ENCODE measurements at regions not wholly inside any gene's neighbourhood (a gene's known extent, or its start where the extent isn't known, plus 50 kb on each side); places are given as distances from the start of the nearest gene placed in this dataset.
"Not testable (repeated sequence)": the region's sequence is repeated elsewhere in the genome, so short reads cannot be mapped to it uniquely, and the experiment has no call there.

DNA sequence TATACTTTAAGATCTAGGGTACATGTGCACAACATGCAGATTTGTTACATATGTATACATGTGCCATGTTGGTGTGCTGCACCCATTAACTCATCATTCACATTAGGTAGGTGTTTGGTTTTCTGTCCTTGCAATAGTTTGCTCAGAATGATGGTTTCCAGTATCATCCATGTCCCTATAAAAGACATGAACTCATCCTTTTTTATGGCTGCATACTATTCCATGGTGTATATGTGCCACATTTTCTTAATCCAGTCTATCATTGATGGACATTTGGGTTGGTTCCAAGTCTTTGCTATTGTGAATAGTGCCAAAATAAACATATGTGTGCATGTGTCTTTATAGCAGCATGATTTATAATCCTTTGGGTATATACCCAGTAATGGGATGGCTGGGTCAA lies 747.1 kb upstream of the MEF2C start:
- DNase-seq (ENCODE audit: low read depth) = not testable (repeated sequence)

DNA sequence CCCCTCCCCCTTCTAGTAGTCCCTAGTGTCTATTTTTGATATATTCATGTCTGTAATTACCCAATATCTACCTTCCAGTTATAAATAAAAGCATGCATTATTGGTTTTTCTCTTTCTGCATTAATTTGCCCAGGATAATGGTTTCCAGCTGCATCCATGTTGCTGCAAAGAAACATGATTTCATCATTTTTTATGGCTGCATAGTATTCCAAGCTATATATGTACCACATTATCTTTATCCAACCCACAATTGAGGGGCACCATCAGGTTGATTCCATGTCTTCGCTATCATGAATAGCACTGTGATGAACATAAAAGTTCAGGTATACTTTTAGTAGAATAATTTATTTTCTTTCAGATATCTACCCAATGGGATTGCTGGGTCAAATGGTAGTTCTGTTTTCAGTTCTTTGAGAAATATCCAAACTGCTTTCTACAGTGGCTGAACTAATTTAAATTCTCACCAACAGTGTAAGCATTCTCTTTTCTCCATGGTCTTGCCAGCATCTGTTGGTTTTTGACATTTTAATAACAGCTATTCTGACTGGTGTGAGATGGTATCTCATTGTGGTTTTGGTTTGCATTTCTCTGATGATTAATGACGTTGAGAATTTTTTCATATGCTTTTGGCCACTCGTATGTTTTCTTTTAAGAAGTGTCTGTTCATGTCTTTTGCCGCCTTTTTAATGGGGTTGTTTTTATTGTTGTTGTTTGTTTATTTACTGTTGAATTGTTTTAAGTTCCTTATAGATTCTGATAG lies 746.1 kb upstream of the MEF2C start:
- DNase-seq (ENCODE audit: low read depth) = no peak

DNA sequence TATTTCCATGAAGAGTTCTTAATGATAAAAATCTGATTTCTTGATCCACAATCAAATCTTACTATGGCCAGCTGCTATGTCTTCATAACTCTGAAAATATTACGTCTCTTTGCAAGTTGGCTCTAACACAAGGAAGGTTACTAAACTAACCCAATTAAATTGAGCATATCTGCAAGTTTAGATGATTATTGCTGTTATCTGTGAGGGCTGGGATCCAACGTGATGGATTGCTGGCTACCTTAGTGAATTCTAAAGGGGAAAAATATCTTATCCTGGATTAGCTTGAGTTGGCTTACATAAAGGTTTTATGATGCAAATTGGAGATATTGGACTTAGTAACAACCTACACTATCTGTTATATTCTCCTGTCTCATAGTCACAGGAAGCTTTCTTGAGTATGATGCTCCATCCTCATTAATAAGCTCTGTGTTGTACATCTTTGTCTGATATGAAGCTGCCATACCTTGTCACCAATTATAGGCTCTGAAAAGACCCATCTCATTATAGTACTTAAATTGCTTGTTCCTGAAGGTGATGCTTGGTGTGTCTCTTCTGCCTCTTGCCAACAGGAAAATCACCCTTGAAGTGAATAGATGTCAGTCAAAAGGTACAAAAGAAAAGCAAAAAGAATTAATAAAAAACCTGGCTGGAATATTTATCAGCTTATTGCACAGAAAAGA lies 733.0 kb upstream of the MEF2C start:
- no peak for DNase-seq (ENCODE audit: low read depth)

DNA sequence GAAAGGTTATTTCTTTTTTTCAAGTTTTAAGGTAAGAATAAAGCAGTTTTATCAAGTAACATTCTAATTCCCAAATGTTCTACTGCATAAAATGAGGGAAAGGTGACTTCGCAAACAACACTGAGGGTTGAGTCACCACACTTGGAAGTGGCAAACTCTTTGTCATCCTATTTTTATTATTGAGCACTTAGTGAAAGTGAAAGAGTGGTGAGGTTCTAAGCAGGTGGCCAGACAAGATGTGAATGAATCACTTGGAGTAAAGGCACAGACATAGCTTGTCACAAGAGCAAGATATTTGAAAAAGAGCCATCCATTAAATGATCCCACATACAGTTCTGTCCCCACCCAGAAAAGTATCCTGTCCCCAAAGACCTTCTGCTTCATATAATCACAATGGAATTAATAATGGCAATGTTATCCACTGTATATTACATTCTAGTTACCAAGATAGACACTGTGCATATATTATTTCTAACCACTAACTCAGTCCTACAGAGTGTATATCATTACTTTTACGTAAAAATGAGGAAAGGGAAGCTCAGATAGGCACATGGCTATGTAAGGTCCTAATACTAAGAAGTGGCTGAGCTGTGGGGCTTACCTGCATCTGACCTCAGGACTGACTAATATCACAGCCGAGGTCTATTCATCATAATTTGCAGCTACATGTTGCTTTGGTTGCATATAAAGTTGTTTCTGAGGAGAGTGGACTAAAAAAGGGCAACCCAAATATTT lies 730.4 kb upstream of the MEF2C start:
- no peak for DNase-seq (ENCODE audit: low read depth)

DNA sequence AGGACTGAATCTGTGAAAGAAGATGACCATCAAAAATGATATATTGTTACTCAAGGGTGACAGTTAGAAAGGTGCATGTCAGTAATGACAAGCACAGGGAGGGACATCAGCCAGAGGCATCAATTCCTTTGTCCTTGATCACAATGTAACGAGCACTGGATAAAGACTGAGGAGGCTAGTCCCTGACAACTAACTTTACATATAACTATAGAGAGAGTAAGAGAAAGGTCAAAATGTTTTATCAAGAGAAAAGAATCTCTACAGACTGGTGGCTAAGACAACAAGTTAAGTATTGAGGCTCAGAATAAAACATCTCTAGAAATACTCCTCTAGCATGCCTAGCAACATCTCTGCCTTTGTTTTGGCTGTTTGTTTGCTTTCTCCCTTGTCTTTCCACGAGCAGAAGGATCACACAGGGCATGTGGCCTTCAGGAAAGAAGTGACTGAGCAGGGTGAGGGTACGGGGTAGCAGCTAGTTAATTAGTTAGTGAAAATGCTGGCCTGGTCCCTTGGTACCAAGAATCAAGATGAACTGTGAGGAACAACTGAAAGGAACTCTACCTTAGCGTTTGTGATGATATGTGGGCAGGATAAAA lies 724.1 kb upstream of the MEF2C start:
- no peak for DNase-seq (ENCODE audit: low read depth)

DNA sequence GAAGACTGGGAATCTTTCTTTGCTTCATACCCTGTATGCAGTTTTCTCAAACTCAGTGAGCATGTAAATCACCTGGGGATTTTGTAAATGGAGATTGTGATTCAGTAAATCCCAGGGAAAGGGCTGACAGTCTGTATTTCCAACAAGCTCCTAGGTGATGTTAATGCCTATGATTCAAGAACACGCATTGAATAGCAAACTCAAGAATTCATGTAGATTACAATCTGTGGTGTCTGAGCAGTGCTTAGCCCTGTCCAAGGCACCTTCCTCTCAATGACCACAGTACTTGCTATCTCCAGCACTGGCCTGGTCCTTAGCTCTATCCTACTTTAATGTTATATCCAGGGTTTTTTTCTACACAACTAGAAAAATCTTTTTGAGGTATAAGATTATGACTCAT lies 721.4 kb upstream of the MEF2C start:
- no peak for DNase-seq (ENCODE audit: low read depth)

DNA sequence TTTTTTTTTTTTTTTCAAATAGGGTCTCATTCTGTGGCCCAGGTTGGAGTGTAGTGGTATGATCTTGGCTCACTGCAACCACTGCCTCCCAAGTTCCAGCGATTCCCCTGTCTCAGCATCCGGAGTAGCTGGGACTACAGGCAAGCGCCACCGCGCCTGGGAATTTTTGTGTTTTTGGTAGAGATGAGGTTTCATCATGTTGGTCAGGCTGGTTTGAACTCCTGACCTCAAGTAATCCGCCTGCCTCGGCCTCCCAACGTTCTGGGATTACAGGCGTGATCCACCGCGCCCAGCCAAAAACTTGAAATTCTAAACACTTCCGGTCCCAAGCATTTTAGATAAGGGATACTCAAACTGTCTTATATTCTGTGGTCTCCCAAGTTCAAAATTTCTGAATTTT lies 718.9 kb upstream of the MEF2C start:
- no peak for DNase-seq (ENCODE audit: low read depth)

DNA sequence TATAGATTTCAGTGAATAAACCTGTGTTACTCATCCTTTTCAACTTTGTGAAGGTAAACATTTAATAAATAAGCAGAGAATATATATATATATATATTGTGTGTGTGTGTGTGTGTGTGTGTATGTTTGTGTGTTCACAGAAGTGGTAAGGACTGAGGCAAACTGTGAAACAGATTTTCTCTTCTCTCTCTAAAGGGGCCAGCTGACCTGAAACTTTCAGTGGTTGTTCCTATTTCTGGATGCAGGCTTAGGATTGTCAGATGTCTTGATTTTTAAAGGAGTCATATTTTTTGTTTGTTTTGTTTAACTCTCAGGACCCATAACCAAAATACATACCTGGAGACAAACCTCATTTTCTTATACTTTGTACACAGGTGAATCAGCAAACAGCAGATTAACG lies 714.9 kb upstream of the MEF2C start:
- no peak for DNase-seq (ENCODE audit: low read depth)

DNA sequence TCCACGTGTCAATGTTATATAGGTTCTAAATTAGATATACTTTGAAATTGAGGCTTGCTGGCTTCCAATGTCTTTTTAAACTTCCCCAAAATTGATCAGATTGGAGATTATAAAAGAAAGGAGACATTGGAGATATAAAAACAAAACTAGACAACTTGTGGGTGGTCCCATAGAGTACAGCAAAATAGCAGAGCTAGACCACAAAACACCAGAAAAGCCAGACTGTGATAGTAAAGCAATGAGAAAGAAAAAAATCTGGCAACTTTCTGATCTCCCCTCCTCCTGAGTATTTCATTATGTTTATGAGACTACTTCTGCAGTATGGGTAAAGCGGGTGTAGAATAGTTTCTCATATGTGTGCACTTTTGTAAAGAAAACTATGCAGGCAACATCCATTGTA lies 713.8 kb upstream of the MEF2C start:
- no peak for DNase-seq (ENCODE audit: low read depth)

DNA sequence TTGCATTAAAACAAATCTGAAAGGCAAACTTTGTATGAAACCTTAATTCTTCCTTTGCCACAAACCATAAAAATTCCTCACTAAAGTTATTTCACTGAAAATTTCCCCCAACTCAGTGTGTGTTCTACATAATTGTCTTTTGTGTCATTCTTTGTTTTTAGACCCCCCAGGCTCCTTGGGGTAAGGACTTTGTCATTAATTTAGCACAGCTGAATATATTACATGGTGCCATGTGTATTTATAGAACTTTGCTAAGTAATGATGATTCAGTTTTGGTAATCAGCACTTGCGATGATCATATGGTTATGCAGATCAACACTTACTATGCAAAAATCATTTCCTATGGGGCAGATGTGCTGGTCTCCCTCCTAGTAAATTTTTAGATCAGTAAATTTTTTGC lies 712.1 kb upstream of the MEF2C start:
- no peak for DNase-seq (ENCODE audit: low read depth)

DNA sequence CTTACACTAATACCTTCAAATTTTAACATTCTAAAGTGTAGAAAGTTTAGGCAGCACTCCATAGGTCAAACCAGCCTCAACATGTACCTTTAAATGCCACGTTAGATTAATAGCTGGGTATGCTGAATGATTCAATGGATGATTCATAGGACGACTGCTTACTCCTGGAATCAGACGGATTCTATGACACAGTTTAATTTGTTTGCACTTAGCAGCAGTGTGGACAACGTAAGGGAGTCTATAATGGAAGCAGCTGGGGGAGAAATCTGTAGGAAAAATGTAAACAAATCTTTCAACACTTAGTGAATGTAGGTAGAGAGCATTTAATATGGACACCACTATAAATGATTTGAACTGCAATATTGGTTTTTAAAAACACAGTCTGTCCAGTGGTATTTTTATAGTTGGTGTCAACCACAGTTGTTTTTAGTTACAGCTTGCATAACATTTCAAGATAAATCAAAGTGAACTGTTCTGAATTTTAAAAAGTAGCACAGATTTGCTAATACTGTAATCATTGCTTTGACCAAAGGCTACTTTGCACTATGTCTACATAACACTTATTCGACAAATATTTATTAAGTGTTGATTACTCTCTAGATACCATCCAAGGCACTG lies 701.5 kb upstream of the MEF2C start:
- no peak for DNase-seq (ENCODE audit: low read depth)

DNA sequence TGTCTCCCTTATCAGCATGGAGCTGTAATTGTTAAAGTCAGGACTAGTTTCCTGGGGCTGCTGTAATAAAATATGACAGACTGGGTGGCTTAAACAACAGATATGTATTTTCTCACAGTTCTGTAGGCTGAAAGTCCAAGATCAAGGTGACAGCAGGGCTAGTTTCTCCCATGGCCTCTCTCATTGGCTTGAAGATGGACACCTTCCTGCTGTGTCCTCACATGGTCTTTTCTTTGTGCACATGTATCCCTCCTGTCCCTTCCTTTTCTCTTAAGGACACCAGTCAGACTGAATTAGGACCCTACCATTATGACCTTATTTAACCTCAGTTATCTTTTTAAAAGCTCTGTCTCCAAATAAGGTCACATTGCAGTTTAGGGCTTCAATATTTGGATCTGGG lies 700.5 kb upstream of the MEF2C start:
- DNase-seq (ENCODE audit: low read depth) = no peak

DNA sequence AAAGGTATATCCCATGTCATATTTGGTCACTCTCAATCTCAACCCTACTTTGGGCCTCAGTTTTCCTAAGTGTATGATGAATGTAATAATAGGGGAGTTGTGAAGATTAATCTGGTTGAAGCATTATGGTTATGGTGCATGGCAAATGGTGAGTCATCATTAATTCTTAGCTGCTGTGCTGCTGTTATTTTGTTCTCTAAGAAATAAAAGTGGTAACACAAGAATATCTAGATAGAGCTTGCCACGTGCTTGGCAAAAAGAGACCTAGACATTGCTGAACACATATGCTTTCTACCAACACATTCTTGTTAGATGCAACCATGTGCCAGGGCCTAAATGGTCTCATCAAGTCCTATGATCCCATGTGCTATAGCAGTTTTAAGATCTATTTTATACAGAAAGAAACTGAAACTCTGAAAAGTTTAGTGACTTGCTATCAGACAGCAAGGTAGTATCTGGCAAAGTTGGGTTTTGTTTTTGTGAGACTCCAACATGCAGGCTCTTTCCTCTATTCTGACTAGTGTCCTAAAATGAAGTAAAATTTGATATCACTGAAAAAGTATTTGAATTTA lies 699.9 kb upstream of the MEF2C start:
- no peak for DNase-seq (ENCODE audit: low read depth)

DNA sequence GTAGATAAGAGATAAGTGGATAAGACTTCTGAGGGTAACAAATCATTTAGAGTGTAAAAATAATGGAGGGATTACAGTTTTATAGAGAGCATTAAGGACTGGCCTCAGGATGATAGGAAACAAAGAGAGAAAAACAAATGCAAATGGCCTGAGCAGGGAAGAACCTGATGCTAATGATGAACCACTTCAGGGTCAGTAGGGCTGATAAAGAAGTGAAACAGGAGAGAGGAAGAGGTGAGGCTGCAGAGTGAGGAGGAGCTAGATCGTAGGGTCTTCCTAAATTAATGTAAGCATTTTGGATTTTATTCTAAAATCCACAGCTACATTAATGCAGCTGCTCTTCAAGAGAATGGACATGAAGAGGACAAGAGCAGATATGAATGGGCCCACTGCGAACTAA lies 698.0 kb upstream of the MEF2C start:
- DNase-seq (ENCODE audit: low read depth) = no peak

DNA sequence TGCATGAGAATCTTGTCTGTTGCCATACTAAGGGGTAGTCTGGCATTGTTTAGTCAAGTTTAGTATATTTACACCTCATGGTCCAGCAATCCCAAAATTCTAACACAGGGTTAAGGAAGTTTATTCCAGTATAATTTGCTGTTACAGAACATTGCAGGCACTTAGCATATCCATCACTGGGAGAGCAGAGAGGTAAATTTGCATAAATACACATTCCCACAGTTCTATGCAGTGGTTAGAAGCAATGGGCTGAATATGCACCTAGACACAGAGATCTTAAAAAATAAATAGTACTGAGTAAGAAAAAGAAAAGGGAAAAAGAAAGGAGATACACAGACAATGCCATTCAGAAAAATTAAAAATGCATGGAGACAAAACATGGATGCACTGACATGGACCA lies 692.3 kb upstream of the MEF2C start:
- no peak for DNase-seq (ENCODE audit: low read depth)

DNA sequence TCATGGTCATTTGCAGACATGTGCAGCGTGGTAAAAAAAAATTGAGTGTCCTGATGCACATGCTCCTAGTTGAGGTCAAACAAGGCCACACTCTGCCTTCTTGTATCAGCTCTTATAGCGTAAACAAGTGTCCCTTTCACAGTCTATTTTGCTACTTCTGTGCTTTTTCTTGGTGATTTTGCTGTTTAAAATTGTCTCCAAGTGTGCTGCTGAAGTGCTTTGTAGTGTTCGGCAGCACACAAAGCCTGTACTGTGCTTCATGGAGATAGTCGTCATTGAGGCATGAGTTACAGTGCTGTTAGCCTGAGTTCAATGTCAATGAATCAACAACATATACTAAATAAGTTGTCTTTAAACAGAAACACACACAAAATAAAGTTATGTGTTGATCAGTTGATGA lies 690.4 kb upstream of the MEF2C start:
- DNase-seq (ENCODE audit: low read depth) = no peak

DNA sequence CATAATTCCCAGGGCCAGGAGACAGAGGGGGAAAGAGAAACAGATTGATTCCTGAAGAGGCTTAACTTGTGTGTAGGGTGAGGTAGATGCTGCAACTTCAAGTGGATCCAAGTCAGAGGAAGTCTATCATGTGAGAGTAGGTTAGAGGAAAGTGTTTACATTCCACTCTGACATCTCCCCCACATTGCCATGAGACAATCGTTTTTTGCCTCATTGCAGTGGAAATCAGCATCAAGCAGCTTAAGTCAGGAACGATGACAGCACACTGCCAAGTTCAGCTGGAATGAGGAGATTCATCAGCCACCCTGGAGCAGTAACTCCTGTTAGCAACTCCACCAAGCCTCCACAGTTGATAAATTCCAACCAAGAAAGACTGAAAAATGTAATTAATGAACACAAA lies 689.7 kb upstream of the MEF2C start:
- no peak for DNase-seq (ENCODE audit: low read depth)

DNA sequence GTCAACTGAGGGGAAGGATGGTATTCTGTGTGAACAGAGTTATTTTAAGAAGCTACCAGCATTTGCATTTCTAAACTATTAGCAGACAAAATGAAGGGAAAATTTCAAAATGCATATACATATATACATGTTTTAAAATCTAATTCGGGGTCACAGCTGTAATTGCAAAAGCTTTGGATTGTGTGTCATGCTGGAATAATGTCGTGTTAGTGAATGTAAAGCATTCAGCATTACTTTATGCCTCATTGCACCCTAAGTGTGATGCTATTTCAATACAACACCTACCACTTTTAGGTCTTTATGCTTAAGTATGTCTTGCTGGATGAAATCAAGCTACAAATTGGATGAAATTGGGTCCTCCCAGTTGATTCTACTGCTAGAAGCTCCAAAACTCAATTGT lies 687.6 kb upstream of the MEF2C start:
- no peak for DNase-seq (ENCODE audit: low read depth)

DNA sequence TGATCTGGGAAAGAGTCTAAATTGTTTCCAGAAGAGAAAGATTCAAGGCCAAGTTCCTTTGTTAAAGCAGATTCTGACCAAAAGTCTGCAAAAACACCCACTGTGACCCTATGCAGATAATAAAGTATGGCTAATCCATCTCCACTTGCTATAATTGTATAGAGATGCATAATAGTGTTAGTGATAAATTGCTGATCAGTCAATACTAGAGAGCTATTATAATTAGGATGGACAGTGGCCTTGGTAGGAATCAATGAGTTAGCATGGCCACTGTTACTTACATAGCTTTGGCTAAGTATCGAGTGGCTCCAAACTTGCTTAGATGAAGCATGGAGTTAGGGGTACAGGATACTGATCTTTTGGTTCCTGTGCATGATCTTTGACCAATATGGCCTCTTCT lies 683.4 kb upstream of the MEF2C start:
- no peak for DNase-seq (ENCODE audit: low read depth)

DNA sequence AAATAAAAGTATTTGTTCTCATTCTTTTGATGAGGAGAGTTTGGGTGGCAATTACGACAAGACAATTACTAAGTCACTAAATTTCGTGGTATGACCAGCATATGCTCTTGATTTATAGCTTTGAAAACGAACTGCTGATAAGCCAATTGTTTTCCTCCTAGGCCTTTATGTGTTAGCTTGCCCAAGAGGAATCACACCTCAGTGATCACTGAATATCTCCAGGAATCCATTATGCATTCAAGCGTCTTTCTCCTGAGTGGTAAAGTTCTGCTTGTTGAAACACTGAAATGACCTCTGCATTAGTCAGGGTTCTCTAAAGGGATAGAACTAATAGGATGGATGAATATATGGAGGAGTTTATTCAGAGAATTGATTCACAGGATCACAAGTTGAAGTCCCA lies 677.7 kb upstream of the MEF2C start:
- no peak for DNase-seq (ENCODE audit: low read depth)

DNA sequence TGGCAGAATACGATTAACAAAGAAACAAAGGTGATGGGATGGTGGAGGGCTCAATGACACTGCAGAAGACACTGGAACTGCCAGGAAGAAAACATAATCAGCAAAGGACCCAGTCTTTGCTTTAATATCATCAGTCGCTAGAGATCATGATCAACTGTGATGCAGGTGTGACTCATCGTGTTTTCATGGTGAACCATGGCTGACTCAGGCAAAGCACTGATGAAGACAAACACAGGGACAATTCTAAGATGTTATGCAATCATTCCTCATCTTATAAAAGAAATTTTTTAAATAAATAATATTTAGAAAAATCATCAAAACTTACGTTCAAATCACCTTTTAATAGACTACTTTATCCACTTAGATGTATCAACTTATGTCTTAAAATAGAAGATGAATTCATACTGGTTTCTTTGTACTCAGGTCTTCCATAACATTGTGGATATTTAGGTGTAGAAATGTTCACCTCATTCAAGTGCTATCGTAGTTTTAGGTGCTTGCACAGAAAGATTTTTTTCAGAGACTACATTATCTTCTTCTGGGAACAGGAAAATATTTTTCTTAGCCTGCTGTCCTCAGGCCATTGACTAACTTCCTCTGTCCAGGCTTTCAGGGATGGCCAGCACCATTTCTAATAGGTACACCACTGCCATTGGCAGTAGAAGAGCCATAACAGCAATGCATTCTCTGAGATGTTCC lies 673.4 kb upstream of the MEF2C start:
- no peak for DNase-seq (ENCODE audit: low read depth)

DNA sequence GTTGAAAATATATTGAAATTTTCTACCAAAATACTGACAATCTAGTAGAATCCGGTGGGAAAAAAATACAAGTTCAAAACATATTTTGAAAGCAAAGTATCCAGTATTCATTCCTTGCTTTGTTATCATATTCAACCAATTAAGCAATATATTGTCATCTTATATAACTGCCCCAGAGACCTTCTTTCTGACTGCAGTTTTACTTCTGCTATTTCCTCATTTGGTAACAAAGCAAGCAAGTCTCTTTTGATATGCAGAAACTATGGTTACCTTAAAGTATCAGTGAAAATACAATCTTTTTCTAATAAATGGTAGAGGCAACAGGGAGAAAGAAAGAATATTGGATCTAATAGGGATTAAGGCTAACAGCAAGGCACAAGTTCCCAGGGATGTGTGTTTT lies 663.7 kb upstream of the MEF2C start:
- no peak for DNase-seq (ENCODE audit: low read depth)
